Caco-2 (cell line): ENCODE measurements at regions not wholly inside any gene's neighbourhood (a gene's known extent, or its start where the extent isn't known, plus 50 kb on each side); places are given as distances from the start of the nearest gene placed in this dataset.

Source experiments
- BruUV-seq: library from RNA; stranded (reverse); fragments of 400-500 nt; replicated peaks from 2 replicates; lab custom pipeline; 2021; lab: Mats Ljungman, UMichigan
- CTCF ChIA-PET: fragments of 300-600 bp; sonication (Branson Sonifier 250); formaldehyde crosslinking; loops from one replicate; lab custom pipeline; 2022; ENCODE audit warnings: antibody characterized with exemption; lab: Charles Lee
- POLR2A ChIA-PET: fragments of 300-600 bp; sonication (Branson Sonifier 250); formaldehyde crosslinking; loops from one replicate; lab custom pipeline; 2022; ENCODE audit warnings: antibody characterized with exemption; lab: Charles Lee
- DNase-seq, 2 experiments: peaks; one replicate each; pipeline versions ENCODE4 v3.0.0 to v3.0.0-alpha.2; 2020 to 2022
- H3K27me3 ChIP-seq: replicated peaks from 2 replicates; pipeline ENCODE4 v1.6.0; 2011; ENCODE audit warnings: low read length; ENCODE audit not compliant: control insufficient read depth, insufficient read depth
- H3K36me3 ChIP-seq: 2 replicates; pipeline ENCODE4 v1.5.1; 2011; ENCODE audit warnings: low read length; ENCODE audit not compliant: control insufficient read depth, insufficient read depth
- H3K4me1 ChIP-seq: fragments of 250-450 bp; sonication (Bioruptor Pico); 2 replicates; pipeline ENCODE4 v1.5.1; 2020; ENCODE audit warnings: mild to moderate bottlenecking
- H3K4me3 ChIP-seq: 2 replicates; pipeline ENCODE4 v1.5.1; 2011; ENCODE audit warnings: low read depth, mild to moderate bottlenecking, control low read depth, low read length
- H3K9me3 ChIP-seq: fragments of 250-450 bp; sonication (Bioruptor Pico); 2 replicates; pipeline ENCODE4 v1.5.1; 2020; ENCODE audit warnings: mild to moderate bottlenecking, moderate library complexity
- H3K27ac Mint-ChIP-seq: one replicate; pipeline ENCODE4 v1.8.0; 2022; ENCODE audit warnings: mixed read lengths; ENCODE audit not compliant: unreplicated experiment
- H3K27me3 Mint-ChIP-seq: one replicate; pipeline ENCODE4 v1.8.0; 2022; ENCODE audit warnings: mixed read lengths; ENCODE audit not compliant: insufficient read depth, unreplicated experiment
- H3K36me3 Mint-ChIP-seq: one replicate; pipeline ENCODE4 v1.8.0; 2022; ENCODE audit warnings: mild to moderate bottlenecking, mixed read lengths; ENCODE audit not compliant: insufficient read depth, unreplicated experiment
- H3K4me1 Mint-ChIP-seq: one replicate; pipeline ENCODE4 v1.8.0; 2022; ENCODE audit warnings: low read depth, mixed read lengths; ENCODE audit not compliant: unreplicated experiment
- H3K4me3 Mint-ChIP-seq: one replicate; pipeline ENCODE4 v1.8.0; 2022; ENCODE audit warnings: mild to moderate bottlenecking, moderate library complexity, mixed read lengths; ENCODE audit not compliant: unreplicated experiment
- H3K9me3 Mint-ChIP-seq: one replicate; pipeline ENCODE4 v1.8.0; 2022; ENCODE audit warnings: mixed read lengths; ENCODE audit not compliant: unreplicated experiment
- intact Hi-C: fragments of 100-400 bp; cut with micrococcal nuclease; formaldehyde crosslinking; loops from one replicate; pipeline ENCODE4 v1.10.0; 2022; ENCODE audit not compliant: unreplicated experiment
- TF ChIP-seq, protein P1 (sequence below), 2 experiments: fragments of 200-600 bp in 1 of 2; IDR thresholded peaks; 1 replicate in 1 of 2; 2 replicates in 1 of 2; pipeline versions ENCODE4 v1.5.1 to v1.8.0; 2011 to 2022; ENCODE audit warnings: antibody characterized with exemption in 1 of 2, control low read depth in 1 of 2, inconsistent platforms in 1 of 2, low read depth in 1 of 2, low read length in 1 of 2, mild to moderate bottlenecking in 1 of 2, moderate library complexity in 1 of 2; ENCODE audit not compliant: insufficient read depth in 1 of 2, severe bottlenecking in 1 of 2, unreplicated experiment in 1 of 2

DNA sequence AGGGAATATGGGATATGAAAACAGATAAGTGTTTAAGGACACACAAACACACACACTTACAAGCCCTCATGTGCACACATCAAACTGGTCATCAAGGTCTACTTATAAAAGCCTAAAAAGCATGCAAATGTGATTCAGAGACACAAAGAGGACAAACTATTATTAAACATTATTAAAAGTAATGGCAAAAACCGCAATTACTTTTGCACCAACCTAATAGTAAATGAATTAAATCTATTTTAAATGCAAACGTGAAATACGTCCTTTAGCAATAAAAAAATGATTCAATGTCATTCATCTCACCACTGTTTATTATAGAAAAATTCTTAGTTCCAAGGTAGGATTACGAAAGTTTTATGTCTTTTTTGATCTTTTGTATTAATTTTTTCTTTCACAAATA is 91.1 kb upstream of the ARMCX2 start:
- no TSS peak for BruUV-seq
- no peak for DNase-seq

DNA sequence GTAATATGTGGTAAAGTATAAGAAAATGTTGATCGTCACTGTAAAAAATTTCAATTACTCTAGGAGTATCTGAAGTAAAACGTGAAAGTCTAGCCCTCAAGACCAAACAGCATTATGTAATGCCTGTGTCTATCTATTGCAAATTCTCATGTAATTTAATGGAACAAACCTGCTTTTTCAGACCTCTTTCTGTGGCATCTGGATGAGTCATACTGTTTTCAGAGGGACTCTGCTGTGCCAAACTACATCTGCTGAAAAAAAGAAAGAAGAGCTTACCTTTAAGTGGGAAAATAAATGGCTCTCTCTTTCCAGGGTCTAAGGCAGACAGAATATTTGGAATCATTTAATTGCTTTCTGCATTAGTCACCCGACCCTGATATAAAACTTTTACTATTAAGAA is 89.8 kb upstream of the ARMCX2 start:
- Mint-ChIP-seq H3K27ac (no peak overlapping the region), H3K4me3 (no peak overlapping the region), H3K9me3 (peaks cover 11% of the 10 kb centered on the region), H3K36me3 (no peaks in the 10 kb centered on the region), H3K27me3 (no peaks in the 10 kb centered on the region), H3K4me1 (no peaks in the 10 kb centered on the region)
- H3K4me3 ChIP-seq = no peak overlapping the region
- no peaks in the 10 kb centered on the region for H3K9me3 ChIP-seq
- DNase-seq = no peak
- H3K27me3 ChIP-seq = no peaks in the 10 kb centered on the region
- TF ChIP-seq, protein P1, sequence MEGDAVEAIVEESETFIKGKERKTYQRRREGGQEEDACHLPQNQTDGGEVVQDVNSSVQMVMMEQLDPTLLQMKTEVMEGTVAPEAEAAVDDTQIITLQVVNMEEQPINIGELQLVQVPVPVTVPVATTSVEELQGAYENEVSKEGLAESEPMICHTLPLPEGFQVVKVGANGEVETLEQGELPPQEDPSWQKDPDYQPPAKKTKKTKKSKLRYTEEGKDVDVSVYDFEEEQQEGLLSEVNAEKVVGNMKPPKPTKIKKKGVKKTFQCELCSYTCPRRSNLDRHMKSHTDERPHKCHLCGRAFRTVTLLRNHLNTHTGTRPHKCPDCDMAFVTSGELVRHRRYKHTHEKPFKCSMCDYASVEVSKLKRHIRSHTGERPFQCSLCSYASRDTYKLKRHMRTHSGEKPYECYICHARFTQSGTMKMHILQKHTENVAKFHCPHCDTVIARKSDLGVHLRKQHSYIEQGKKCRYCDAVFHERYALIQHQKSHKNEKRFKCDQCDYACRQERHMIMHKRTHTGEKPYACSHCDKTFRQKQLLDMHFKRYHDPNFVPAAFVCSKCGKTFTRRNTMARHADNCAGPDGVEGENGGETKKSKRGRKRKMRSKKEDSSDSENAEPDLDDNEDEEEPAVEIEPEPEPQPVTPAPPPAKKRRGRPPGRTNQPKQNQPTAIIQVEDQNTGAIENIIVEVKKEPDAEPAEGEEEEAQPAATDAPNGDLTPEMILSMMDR (IDR thresholded peaks at IDR 0.05; ENCODE audit: insufficient read depth in 1 of 2, low read depth in 1 of 2, low read length in 1 of 2, severe bottlenecking in 1 of 2, unreplicated experiment in 1 of 2) = no peak
- no peaks in the 10 kb centered on the region for H3K36me3 ChIP-seq
- POLR2A ChIA-PET = no interaction called here
- BruUV-seq = no TSS peak
- intact Hi-C loops = no loop called here
- CTCF ChIA-PET = no interaction called here
- no peaks in the 10 kb centered on the region for H3K4me1 ChIP-seq

More for the DNA sequence above, 91.1 kb upstream of the ARMCX2 start:
- no peaks in the 10 kb centered on the region for H3K27me3 ChIP-seq
- peaks cover under 1% of the 10 kb centered on the region for H3K27me3 Mint-ChIP-seq
- ChIA-PET CTCF (no interaction called here), POLR2A (no interaction called here)
- H3K36me3 ChIP-seq = no peaks in the 10 kb centered on the region
- TF ChIP-seq, protein P1 (IDR thresholded peaks at IDR 0.05; ENCODE audit: insufficient read depth in 1 of 2, low read depth in 1 of 2, low read length in 1 of 2, severe bottlenecking in 1 of 2, unreplicated experiment in 1 of 2) = no peak
- H3K27ac Mint-ChIP-seq = no peak overlapping the region
- H3K9me3 ChIP-seq = no peaks in the 10 kb centered on the region
- no peak overlapping the region for H3K4me3 ChIP-seq
- no peaks in the 10 kb centered on the region for H3K36me3 Mint-ChIP-seq
- H3K4me1 ChIP-seq = no peaks in the 10 kb centered on the region
- peaks cover 11% of the 10 kb centered on the region for H3K9me3 Mint-ChIP-seq
- intact Hi-C loops = no loop called here
- H3K4me1 Mint-ChIP-seq = no peaks in the 10 kb centered on the region
- no peak overlapping the region for H3K4me3 Mint-ChIP-seq

GRCh38 chrX:101745046-101745445 is 85.4 kb upstream of the ARMCX2 start:
- no peaks in the 10 kb centered on the region for H3K4me1 Mint-ChIP-seq
- POLR2A ChIA-PET = no interaction called here
- no peak overlapping the region for H3K4me3 Mint-ChIP-seq
- no peaks in the 10 kb centered on the region for H3K4me1 ChIP-seq
- no peaks in the 10 kb centered on the region for H3K36me3 ChIP-seq
- H3K27ac Mint-ChIP-seq = no peak overlapping the region
- intact Hi-C loops = no loop called here
- CTCF ChIA-PET = no interaction called here
- no peaks in the 10 kb centered on the region for H3K36me3 Mint-ChIP-seq
- H3K27me3 Mint-ChIP-seq = no peaks in the 10 kb centered on the region
- TF ChIP-seq, protein P1 (IDR thresholded peaks at IDR 0.05; ENCODE audit: insufficient read depth in 1 of 2, low read depth in 1 of 2, low read length in 1 of 2, severe bottlenecking in 1 of 2, unreplicated experiment in 1 of 2) = no peak
- H3K9me3 ChIP-seq = no peaks in the 10 kb centered on the region
- no peak for DNase-seq
- BruUV-seq = no TSS peak
- H3K27me3 ChIP-seq = no peaks in the 10 kb centered on the region
- no peaks in the 10 kb centered on the region for H3K9me3 Mint-ChIP-seq
- H3K4me3 ChIP-seq = no peak overlapping the region
